ENCODE measurements at regions not wholly inside any gene's neighbourhood (a gene's known extent, or its start where the extent isn't known, plus 50 kb on each side); places are given as distances from the start of the nearest gene placed in this dataset.

- Histone ChIP-seq H3K36me3 (ENCODE audit: control insufficient read depth in 2 of 3, insufficient read depth in 3 of 3, low read length in 3 of 3) (no peaks in the 10 kb centered on the region), H3K4me3 (ENCODE audit: low read length in 3 of 3) (no peak overlapping the region), H3K27ac (ENCODE audit: low read depth in 2 of 2, low read length in 2 of 2) (no peak overlapping the region), H3K4me1 (ENCODE audit: control insufficient read depth in 2 of 3, insufficient read depth in 2 of 3, low read depth in 1 of 3, low read length in 3 of 3) (no peaks in the 10 kb centered on the region), H3K9me3 (ENCODE audit: control insufficient read depth in 2 of 3, insufficient read depth in 1 of 3, low read length in 3 of 3) (no peaks in the 10 kb centered on the region), H3K27me3 (ENCODE audit: control insufficient read depth, insufficient read depth, low read length) (no peaks in the 10 kb centered on the region), H3K9ac (ENCODE audit: low read length in 3 of 3) (no peak overlapping the region)
- intact Hi-C loops (cut with DNase I), result no loop called here
- TF ChIP-seq CTCF (IDR thresholded peaks at IDR 0.05; ENCODE audit: borderline replicate concordance, extremely low read depth, insufficient read depth), result no peak
- FAIRE-seq, result no peak
- peak in 1 of 5 donors; percentile 29 for DNase-seq
Measured at GRCh38 chr7:155889636-155890511, 77.6 kb upstream of the SHH start.

GRCh38 chr7:155887174-155887525 is 74.9 kb upstream of the SHH start:
- Histone ChIP-seq H3K27me3 (ENCODE audit: control insufficient read depth, insufficient read depth, low read length) (no peaks in the 10 kb centered on the region), H3K27ac (ENCODE audit: low read depth in 2 of 2, low read length in 2 of 2) (no peak overlapping the region), H3K36me3 (ENCODE audit: control insufficient read depth in 2 of 3, insufficient read depth in 3 of 3, low read length in 3 of 3) (no peaks in the 10 kb centered on the region), H3K4me1 (ENCODE audit: control insufficient read depth in 2 of 3, insufficient read depth in 2 of 3, low read depth in 1 of 3, low read length in 3 of 3) (no peaks in the 10 kb centered on the region), H3K9me3 (ENCODE audit: control insufficient read depth in 2 of 3, insufficient read depth in 1 of 3, low read length in 3 of 3) (no peaks in the 10 kb centered on the region), H3K4me3 (ENCODE audit: low read length in 3 of 3) (no peak overlapping the region), H3K9ac (ENCODE audit: low read length in 3 of 3) (no peak overlapping the region)
- FAIRE-seq (no peak), DNase-seq (peak in 1 of 5 donors; percentile 18)
- intact Hi-C loops (cut with DNase I), result no loop called here
- no peak for TF ChIP-seq CTCF (IDR thresholded peaks at IDR 0.05; ENCODE audit: borderline replicate concordance, extremely low read depth, insufficient read depth)

GRCh38 chr7:155886391-155887173 is 74.3 kb upstream of the SHH start:
- Histone ChIP-seq H3K4me3 (ENCODE audit: low read length in 3 of 3) (no peak overlapping the region), H3K27ac (ENCODE audit: low read depth in 2 of 2, low read length in 2 of 2) (no peak overlapping the region), H3K9ac (ENCODE audit: low read length in 3 of 3) (no peak overlapping the region), H3K36me3 (ENCODE audit: control insufficient read depth in 2 of 3, insufficient read depth in 3 of 3, low read length in 3 of 3) (no peaks in the 10 kb centered on the region), H3K27me3 (ENCODE audit: control insufficient read depth, insufficient read depth, low read length) (no peaks in the 10 kb centered on the region), H3K4me1 (ENCODE audit: control insufficient read depth in 2 of 3, insufficient read depth in 2 of 3, low read depth in 1 of 3, low read length in 3 of 3) (no peaks in the 10 kb centered on the region), H3K9me3 (ENCODE audit: control insufficient read depth in 2 of 3, insufficient read depth in 1 of 3, low read length in 3 of 3) (no peaks in the 10 kb centered on the region)
- no peak for FAIRE-seq
- intact Hi-C loops (cut with DNase I), result no loop called here
- peak in 1 of 5 donors; percentile 20 for DNase-seq
- TF ChIP-seq CTCF (IDR thresholded peaks at IDR 0.05; ENCODE audit: borderline replicate concordance, extremely low read depth, insufficient read depth), result no peak

All from kidney (tissue), 13 donors.